ENCODE measurements at regions not wholly inside any gene's neighbourhood (a gene's known extent, or its start where the extent isn't known, plus 50 kb on each side); places are given as distances from the start of the nearest gene placed in this dataset.

GRCh38 chr11:80144897-80145594, 704.2 kb upstream of the TENM4 start:
- no peak for DNase-seq (ENCODE audit: low read depth)

- DNase-seq (ENCODE audit: low read depth): no peak
These were observed 696.2 kb upstream of the TENM4 start for GRCh38 chr11:80136991-80137390.

- no peak for DNase-seq (ENCODE audit: low read depth)
These were observed 688.6 kb upstream of the TENM4 start for GRCh38 chr11:80129396-80129795.

- DNase-seq (ENCODE audit: low read depth): no peak
These were observed 681.4 kb upstream of the TENM4 start for GRCh38 chr11:80122211-80122610.

GRCh38 chr11:80118073-80118472, 677.2 kb upstream of the TENM4 start:
- DNase-seq (ENCODE audit: low read depth): no peak

GRCh38 chr11:80116796-80117195, 676.0 kb upstream of the TENM4 start:
- DNase-seq (ENCODE audit: low read depth): no peak

DNA sequence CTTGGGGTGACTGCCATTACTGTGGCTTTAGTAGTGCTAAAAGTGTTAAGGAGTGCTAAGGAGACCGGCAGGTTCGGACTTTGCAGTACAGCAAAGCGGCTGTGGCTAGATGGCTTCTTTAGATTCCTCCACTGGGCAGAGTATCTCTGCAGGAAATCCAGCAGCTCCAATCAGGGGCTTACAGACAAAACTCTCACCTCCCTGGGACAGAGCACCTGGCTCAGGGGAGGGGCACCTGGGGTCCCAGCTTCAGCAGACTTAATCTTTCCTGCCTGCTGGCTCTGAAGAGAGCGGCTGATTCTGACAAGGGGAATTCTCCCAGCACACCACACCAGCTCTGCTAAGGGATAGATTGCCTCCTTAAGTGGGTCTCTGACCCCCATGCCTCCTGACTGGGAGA, 668.8 kb upstream of the TENM4 start:
- DNase-seq (ENCODE audit: low read depth): no peak

DNA sequence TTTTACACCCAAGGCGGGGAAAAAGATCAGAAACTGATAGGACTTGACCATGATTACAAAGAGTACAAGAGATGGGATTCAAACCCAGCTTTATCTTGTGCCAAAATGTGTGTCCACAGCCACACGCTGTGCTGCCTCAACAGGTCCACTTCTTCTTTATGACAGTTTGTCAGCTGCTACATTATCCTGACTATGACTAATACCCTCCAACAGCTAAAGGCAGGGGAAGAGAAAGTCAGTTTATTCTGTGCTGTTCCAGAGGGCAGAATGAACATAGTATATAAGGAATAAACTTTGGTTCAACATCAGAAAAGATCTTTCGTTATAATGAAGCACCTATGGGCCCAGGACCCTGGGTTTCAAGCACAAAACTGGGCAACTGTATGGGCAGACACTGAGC, 668.2 kb upstream of the TENM4 start:
- DNase-seq (ENCODE audit: low read depth): no peak

GRCh38 chr11:80107415-80107814, 666.6 kb upstream of the TENM4 start:
- no peak for DNase-seq (ENCODE audit: low read depth)

DNA sequence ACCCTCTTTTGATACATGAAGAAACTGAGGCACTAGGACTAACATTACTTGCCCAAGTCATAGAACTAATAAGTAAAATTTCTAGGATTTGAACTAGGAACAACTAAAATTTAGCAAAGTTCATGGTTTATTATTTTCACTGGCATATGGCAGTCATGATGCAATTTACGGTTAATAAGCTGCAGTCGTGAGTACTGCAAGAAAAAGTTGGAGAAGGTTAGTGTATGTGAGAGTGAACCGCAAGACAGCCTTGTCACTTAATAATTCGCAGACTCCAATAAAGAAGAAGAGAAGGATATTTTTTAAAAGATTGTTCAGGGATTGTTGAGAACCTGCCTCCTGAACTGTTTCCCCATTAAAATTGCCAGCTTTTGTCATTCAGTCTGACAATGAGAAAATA, 663.4 kb upstream of the TENM4 start:
- no peak for DNase-seq (ENCODE audit: low read depth)

DNA sequence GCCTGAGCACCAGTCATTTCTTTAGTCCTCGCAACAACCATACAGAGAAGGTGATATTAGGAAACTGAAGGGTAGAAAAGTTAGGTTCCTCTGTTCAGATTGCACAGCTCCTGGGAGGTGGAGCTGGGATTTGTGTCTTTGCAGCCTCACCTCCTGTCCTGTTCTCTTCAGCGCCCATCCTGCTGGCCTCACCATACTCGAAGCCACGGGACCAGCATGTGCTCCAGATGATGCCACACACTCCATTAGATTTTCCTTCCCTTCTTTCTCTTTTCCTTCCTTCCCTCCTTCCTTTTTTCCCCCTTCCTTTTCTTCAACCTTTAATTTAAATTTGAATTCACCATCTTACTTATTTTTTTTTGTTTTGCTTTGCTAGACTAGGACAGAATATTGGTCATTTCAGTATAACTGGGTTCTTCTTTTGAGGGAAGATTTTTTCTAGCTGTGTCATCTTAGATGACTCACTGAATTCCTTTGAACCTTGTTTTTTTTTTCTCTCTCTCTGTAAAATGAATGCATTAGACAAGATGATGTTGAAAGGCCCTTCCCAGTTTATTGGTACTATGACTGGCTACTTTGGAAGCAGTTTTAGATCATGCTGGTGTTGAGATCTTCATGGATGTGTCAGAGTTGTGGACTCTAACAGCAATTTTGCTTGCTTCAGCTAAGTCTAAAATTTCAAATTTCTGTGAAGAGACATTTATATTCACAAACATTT, 662.5 kb upstream of the TENM4 start:
- no peak for DNase-seq (ENCODE audit: low read depth)

DNA sequence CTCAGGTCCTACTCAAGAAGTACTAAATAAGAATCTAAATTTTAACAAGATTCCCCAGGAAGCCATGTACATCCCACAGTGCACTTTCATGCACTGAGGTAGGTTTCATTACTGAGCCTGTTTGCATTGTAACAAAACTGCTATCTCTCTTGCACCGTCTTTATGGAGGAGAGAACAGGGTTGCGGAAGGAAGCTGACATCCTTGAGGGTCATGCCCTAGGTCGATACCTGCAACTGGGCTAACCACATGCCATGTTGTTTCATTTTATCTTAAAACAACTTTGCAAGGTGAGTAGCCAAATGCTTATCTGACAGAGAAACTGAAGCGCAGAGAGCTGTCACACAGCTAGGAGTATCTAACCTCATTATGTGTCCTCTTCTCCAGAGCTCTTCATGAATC, 656.3 kb upstream of the TENM4 start:
- no peak for DNase-seq (ENCODE audit: low read depth)

DNA sequence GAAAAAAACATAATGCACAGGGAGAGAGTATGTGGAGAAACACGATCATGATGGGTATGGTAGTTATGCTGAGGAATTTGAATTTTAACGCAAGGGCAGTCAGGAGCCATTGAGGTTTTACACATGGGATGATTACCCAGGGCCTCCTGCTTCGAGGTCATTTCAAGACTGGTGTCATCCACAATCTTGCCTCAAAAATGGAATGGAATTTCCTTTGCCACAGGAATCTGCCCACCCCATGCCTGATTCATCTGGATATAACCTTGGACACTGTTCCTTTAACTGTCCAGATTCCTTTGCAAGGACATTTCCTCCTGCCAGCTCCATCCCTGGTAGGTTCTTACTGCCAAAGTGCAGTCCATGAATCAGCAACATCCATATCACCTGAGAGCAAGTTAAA, 655.9 kb upstream of the TENM4 start:
- no peak for DNase-seq (ENCODE audit: low read depth)

DNA sequence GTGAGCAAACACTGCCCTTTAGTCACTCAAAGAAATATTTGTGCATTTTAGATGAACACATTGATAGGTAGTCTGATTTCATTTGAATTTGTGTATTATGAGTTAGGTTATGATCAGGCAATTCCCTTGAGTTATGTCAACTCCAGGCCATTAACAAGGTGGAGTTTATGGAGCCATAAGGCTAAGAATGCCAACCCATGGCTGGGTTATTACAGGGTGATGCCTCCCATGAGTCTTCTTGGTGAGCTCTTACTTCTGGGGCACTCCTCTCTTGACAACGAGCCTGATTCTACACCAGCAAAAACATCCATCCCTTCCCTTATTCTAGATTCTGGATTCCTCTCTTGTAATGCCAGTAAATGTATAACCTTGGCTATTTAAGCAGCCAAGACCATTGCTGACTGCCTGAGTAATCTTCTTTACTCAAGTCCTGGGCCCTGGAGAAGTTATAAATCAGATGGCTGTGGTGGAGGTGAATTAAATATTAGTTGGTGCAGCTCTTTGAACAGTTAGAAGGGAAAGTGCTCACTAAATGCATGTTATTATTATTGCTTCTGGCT, 645.7 kb upstream of the TENM4 start:
- no peak for DNase-seq (ENCODE audit: low read depth)

- no peak for DNase-seq (ENCODE audit: low read depth)
These were observed 644.7 kb upstream of the TENM4 start for GRCh38 chr11:80085563-80085962.

DNA sequence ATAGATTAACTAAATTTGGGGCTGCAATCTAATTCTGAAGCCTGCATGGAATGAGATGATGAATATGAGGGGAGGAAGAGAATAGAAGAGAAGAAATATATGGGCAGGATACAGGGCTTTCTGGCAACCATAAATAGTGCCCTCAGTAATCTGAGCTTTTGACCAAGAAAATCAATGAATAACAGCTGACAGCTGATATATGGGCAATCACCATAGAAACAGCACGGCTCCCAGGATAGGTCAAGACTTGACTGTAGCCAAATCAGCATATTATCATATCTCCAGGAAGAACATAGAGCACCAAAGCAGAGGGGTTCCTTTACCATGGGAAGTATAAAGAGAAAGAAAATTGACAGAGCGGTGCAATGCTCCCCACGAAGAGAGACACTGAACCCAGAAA, 643.8 kb upstream of the TENM4 start:
- no peak for DNase-seq (ENCODE audit: low read depth)

DNA sequence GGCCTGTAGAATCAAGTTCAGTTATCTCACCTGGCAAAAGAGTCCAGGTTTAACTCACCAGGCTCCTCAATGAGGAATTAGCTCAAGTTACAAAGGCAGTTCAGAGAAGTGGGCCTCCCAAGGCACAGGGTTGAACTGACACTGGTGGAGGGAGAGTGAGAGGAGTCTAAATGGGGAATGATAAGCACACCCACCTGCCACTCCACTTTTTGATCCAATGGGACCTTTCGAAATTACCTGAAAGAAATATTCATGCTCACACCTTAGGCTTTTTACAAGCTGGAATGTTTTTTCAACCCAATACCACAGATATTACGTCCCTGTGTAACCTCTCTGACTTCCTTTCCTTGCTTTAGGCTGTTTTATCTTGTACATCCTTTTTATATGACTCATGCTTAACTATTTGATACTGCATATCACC, 642.7 kb upstream of the TENM4 start:
- DNase-seq (ENCODE audit: low read depth): no peak

GRCh38 chr11:80082406-80082805, 641.6 kb upstream of the TENM4 start:
- DNase-seq (ENCODE audit: low read depth): no peak

DNA sequence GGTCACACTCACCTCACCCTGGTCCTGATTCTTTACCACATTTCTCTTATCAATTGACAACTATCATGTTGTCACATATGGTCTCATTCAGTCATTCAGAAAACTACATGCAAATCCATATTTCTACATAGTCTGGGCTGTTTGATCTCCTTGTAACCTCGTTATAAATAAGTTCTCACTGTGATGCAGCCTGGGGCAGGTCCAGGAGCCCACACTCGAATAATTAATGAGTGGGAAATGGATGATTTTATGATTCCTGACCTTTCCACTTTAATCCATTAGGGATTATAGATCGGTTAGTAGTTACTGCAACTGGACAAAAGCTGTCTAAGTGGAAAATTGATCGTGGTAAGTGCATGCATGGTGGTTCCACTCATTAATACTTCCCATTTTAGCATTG, 636.3 kb upstream of the TENM4 start:
- DNase-seq (ENCODE audit: low read depth): no peak

DNA sequence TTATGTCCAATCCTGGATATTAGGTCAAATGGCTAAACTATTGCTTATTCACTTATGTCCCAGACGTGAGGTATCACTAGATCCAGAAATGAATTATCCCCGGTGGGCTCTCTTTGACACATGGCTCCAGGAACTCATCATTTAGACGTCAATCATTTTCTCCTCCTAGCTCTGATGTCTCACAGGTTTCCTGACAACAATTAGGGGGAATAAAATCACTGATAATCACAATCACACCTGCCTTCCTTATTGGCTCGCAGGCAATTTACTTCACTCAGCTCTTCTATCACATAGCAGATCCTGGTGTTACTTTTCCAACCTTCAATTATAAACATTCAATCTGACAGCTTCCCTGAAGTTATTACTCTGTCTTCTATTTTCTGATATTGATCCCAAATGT, 634.0 kb upstream of the TENM4 start:
- no peak for DNase-seq (ENCODE audit: low read depth)

GRCh38 chr11:80066291-80066690, 625.5 kb upstream of the TENM4 start:
- DNase-seq (ENCODE audit: low read depth): no peak

DNA sequence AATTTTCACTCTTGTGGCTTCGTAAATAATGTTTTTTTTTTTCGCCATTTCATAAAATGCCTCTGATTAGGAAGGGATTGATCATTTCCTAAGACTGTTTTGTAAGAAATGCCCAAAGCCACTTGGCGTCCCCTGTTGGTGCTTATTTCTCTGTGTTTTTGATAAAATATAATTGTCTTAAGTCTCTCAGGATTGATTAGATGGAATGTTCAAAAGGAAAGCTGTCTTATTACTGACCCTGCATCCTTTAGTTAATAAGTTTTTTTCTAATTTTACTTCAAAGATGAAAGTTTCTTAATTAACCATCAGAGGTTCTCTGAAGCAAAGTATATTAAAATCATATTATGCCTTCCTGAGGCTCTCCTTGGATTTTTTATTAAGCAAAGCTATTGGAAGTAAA, 624.3 kb upstream of the TENM4 start:
- DNase-seq (ENCODE audit: low read depth): no peak

DNA sequence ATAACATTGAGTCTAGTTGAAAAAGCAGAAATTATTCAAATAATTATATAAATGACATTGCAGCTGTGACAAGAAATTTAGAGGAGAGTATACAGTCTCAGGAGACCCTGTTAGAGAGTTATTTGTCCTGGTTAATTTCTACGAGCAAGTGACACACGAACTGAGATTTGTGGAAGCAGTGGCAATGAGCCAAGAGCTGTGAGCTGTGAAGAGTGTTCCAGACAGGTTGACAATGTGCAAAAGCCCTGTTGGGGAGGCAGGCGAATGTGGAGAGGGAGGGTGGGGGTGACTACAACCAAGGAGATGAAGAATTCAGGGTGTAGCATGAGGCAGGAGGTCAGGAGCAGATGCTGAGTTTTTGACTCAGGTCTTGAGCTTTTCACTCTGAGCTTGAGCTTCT, 620.2 kb upstream of the TENM4 start:
- DNase-seq (ENCODE audit: low read depth): no peak
